MM.1S (cell line): ENCODE measurements at regions not wholly inside any gene's neighbourhood (a gene's known extent, or its start where the extent isn't known, plus 50 kb on each side); places are given as distances from the start of the nearest gene placed in this dataset.

Source experiments
- DNase-seq: peaks from one replicate; pipeline ENCODE4 v3.0.0-alpha.2; 2015
- H2AFZ ChIP-seq: fragments of 300-600 bp; sonication (generic); 2 replicates; pipeline ENCODE4 v1.6.0; 2016; ENCODE audit warnings: antibody characterized with exemption, low read length
- H3F3A ChIP-seq: fragments of 300-600 bp; sonication (generic); 2 replicates; pipeline ENCODE4 v1.6.1; 2016; ENCODE audit warnings: mild to moderate bottlenecking, antibody characterized with exemption, low read length, moderate library complexity, mixed read lengths; ENCODE audit not compliant: insufficient read depth
- H3K27ac ChIP-seq: fragments of 300-600 bp; sonication (generic); 2 replicates; pipeline ENCODE4 v1.5.1; 2016; ENCODE audit warnings: mild to moderate bottlenecking, low read length
- H3K27me3 ChIP-seq: fragments of 300-600 bp; sonication (generic); replicated peaks from 2 replicates; pipeline ENCODE4 v1.6.0; 2016; ENCODE audit warnings: low read length; ENCODE audit not compliant: insufficient read depth
- H3K36me3 ChIP-seq: fragments of 300-600 bp; sonication (generic); replicated peaks from 2 replicates; pipeline ENCODE4 v1.6.1; 2016; ENCODE audit warnings: mild to moderate bottlenecking, low read length, mixed read lengths; ENCODE audit not compliant: insufficient read depth
- H3K4me1 ChIP-seq: fragments of 300-600 bp; sonication (generic); 2 replicates; pipeline ENCODE4 v1.6.1; 2016; ENCODE audit warnings: low read length, mixed read lengths
- H3K4me2 ChIP-seq: fragments of 300-600 bp; sonication (generic); 2 replicates; pipeline ENCODE4 v1.6.0; 2016; ENCODE audit warnings: low read depth, low read length
- H3K4me3 ChIP-seq: fragments of 300-600 bp; sonication (generic); 2 replicates; pipeline ENCODE4 v1.5.1; 2016; ENCODE audit warnings: low read length, mixed read lengths
- H3K79me2 ChIP-seq: fragments of 300-600 bp; sonication (generic); 2 replicates; pipeline ENCODE4 v1.6.1; 2016; ENCODE audit warnings: mixed run types, low read length, mixed read lengths
- H3K9ac ChIP-seq: fragments of 300-600 bp; sonication (generic); 2 replicates; pipeline ENCODE4 v1.6.1; 2016; ENCODE audit warnings: low read length, mixed read lengths
- H3K9me2 ChIP-seq: fragments of 300-600 bp; sonication (generic); replicated peaks from 2 replicates; pipeline ENCODE4 v1.6.1; 2016; ENCODE audit warnings: mild to moderate bottlenecking, low read length, mixed read lengths; ENCODE audit not compliant: insufficient read depth
- H3K9me3 ChIP-seq: fragments of 300-600 bp; sonication (generic); replicated peaks from 2 replicates; pipeline ENCODE4 v1.6.1; 2016; ENCODE audit warnings: mild to moderate bottlenecking, low read length, mixed read lengths; ENCODE audit not compliant: insufficient read depth
- H4K20me1 ChIP-seq: fragments of 300-600 bp; sonication (generic); 2 replicates; pipeline ENCODE4 v1.6.1; 2016; ENCODE audit warnings: mild to moderate bottlenecking, low read length, moderate library complexity, mixed read lengths; ENCODE audit not compliant: insufficient read depth
- CTCF ChIP-seq: fragments of 300-600 bp; sonication (generic); IDR thresholded peaks from 2 replicates; pipeline ENCODE4 v1.5.1; 2016; ENCODE audit warnings: antibody characterized with exemption, low read length, mixed read lengths
- EZH2 ChIP-seq: fragments of 300-600 bp; sonication (generic); optimal IDR thresholded peaks from 2 replicates; pipeline ENCODE3; 2017; ENCODE audit warnings: low read depth, mild to moderate bottlenecking, antibody characterized with exemption, low read length, mixed read lengths
- EZH2phosphoT487 ChIP-seq: fragments of 300-600 bp; sonication (generic); IDR thresholded peaks from 2 replicates; pipeline ENCODE4 v1.6.1; 2018; ENCODE audit warnings: antibody characterized with exemption, low read length

GRCh38 chr2:239752951-239753350 lies 272.2 kb downstream of the NDUFA10 start:
- DNase-seq: no peak
- Histone ChIP-seq H3K9me3 (no peaks in the 10 kb centered on the region), H3K27ac (no peak overlapping the region), H3K27me3 (no peaks in the 10 kb centered on the region), H3K79me2 (no peaks in the 10 kb centered on the region), H4K20me1 (no peaks in the 10 kb centered on the region), H3K9ac (no peak overlapping the region), H3K4me2 (no peak overlapping the region), H3K4me1 (0 out of 2 replicates have a peak, but pooled peaks cover 10% of the 10 kb centered on the region), H3K4me3 (no peak overlapping the region), H3F3A (no peaks in the 10 kb centered on the region), H3K9me2 (no peaks in the 10 kb centered on the region), H2AFZ (no peak overlapping the region), H3K36me3 (no peaks in the 10 kb centered on the region)
- TF ChIP-seq CTCF (no peak), EZH2 (no peak), EZH2phosphoT487 (no peak)

- Histone ChIP-seq H3K4me3 (no peak overlapping the region), H3K9me3 (no peaks in the 10 kb centered on the region), H3K36me3 (no peaks in the 10 kb centered on the region), H2AFZ (no peak overlapping the region), H3K9ac (no peak overlapping the region), H3K4me2 (no peak overlapping the region), H3K27me3 (no peaks in the 10 kb centered on the region), H4K20me1 (no peaks in the 10 kb centered on the region), H3F3A (no peaks in the 10 kb centered on the region), H3K9me2 (no peaks in the 10 kb centered on the region), H3K4me1 (0 out of 2 replicates have a peak, but pooled peaks cover 3% of the 10 kb centered on the region), H3K79me2 (no peaks in the 10 kb centered on the region), H3K27ac (no peak overlapping the region)
- no peak for DNase-seq
- TF ChIP-seq EZH2: no peak
- TF ChIP-seq CTCF: no peak
- no peak for TF ChIP-seq EZH2phosphoT487
Observed at GRCh38 chr2:239751679-239752355, 273.3 kb downstream of the NDUFA10 start.

GRCh38 chr2:239750929-239751678 lies 274.0 kb downstream of the NDUFA10 start:
- Histone ChIP-seq H3K79me2 (no peaks in the 10 kb centered on the region), H3K4me2 (no peak overlapping the region), H3K9me2 (no peaks in the 10 kb centered on the region), H3K4me1 (no peaks in the 10 kb centered on the region), H3F3A (no peaks in the 10 kb centered on the region), H2AFZ (no peak overlapping the region), H3K27me3 (no peaks in the 10 kb centered on the region), H3K9ac (no peak overlapping the region), H3K36me3 (no peaks in the 10 kb centered on the region), H4K20me1 (no peaks in the 10 kb centered on the region), H3K4me3 (no peak overlapping the region), H3K9me3 (no peaks in the 10 kb centered on the region), H3K27ac (no peak overlapping the region)
- TF ChIP-seq EZH2 (no peak), EZH2phosphoT487 (no peak), CTCF (no peak)
- DNase-seq: no peak
